ENCODE measurements at regions not wholly inside any gene's neighbourhood (a gene's known extent, or its start where the extent isn't known, plus 50 kb on each side); places are given as distances from the start of the nearest gene placed in this dataset.

- WGBS (ENCODE audit: extremely low coverage, insufficient read length, low lambda C conversion rate), result no CpG with 5 or more reads among the region's 1 CpG
- Mint-ChIP-seq H3K27me3 (ENCODE audit: low read depth) (no peaks in the 10 kb centered on the region), H3K9me3 (no peaks in the 10 kb centered on the region), H3K36me3 (ENCODE audit: insufficient read depth in 1 of 3, low read depth in 3 of 3) (no peaks in the 10 kb centered on the region), H3K27ac (no peak overlapping the region), H3K4me3 (no peak overlapping the region), H3K4me1 (peaks cover 2 to 3% of the 10 kb centered on the region in 2 experiments)
- no peak for DNase-seq
- TF ChIP-seq CTCF (conservative IDR thresholded peaks at IDR 0.05), result no peak
- H3K79me1 ChIP-seq (ENCODE audit: insufficient read depth, low read depth, low read length, poor library complexity, severe bottlenecking), result no peaks in the 10 kb centered on the region
- H2BK120ac ChIP-seq (ENCODE audit: low read depth, low read length, poor library complexity, severe bottlenecking), result no peak overlapping the region
- H4K91ac ChIP-seq (ENCODE audit: insufficient read length, low read depth, low read length), result no peak overlapping the region
- H2BK15ac ChIP-seq (ENCODE audit: low read depth, low read length), result no peak overlapping the region
- H3K9ac ChIP-seq (ENCODE audit: extremely low read depth, insufficient read length, low read length), result no peak overlapping the region
- H3K4me1 ChIP-seq (ENCODE audit: insufficient read depth, low read length), result no peaks in the 10 kb centered on the region; the same call in 1 of the 2 replicates
- no peak overlapping the region for H2BK20ac ChIP-seq (ENCODE audit: low read depth, low read length, poor library complexity, severe bottlenecking)
- no peak overlapping the region for H2AFZ ChIP-seq (ENCODE audit: low read length)
- H4K20me1 ChIP-seq (ENCODE audit: control insufficient read depth, insufficient read depth, insufficient read length), result no peaks in the 10 kb centered on the region
- no peaks in the 10 kb centered on the region for H3K23me2 ChIP-seq (ENCODE audit: insufficient read length, low read depth, low read length, poor library complexity, severe bottlenecking)
- H2AK5ac ChIP-seq (ENCODE audit: insufficient read length, low read length), result no peak overlapping the region
- no peak overlapping the region for H4K8ac ChIP-seq (replicated peaks; ENCODE audit: insufficient read length, low read depth, low read length)
- no peak overlapping the region for H3K56ac ChIP-seq (ENCODE audit: insufficient read length, low read depth, low read length)
- no peaks in the 10 kb centered on the region for H3K79me2 ChIP-seq (ENCODE audit: insufficient read depth, low read length)
- no peak overlapping the region for H3K4me2 ChIP-seq (ENCODE audit: insufficient read depth, insufficient read length, low read length)
- H3T11ph ChIP-seq (ENCODE audit: low read length), result no peak overlapping the region
- no peak overlapping the region for H3K27ac ChIP-seq (ENCODE audit: insufficient read length, low read depth, low read length)
- H3K14ac ChIP-seq (ENCODE audit: insufficient read depth, low read length), result no peak overlapping the region
- no peak overlapping the region for H3K4ac ChIP-seq (ENCODE audit: low read depth, low read length)
- H2BK12ac ChIP-seq (ENCODE audit: insufficient read length, low read depth, low read length), result no peak overlapping the region
- no peak overlapping the region for H2BK5ac ChIP-seq (ENCODE audit: insufficient read length, low read length)
- no peaks in the 10 kb centered on the region for H3K9me3 ChIP-seq (ENCODE audit: control insufficient read depth, low read depth, low read length)
- H3K18ac ChIP-seq (ENCODE audit: insufficient read length, low read depth, low read length), result no peak overlapping the region
- no peak overlapping the region for H3K23ac ChIP-seq (ENCODE audit: insufficient read length, low read depth, low read length)
- H3K27me3 ChIP-seq (ENCODE audit: insufficient read depth, low read length), result no peaks in the 10 kb centered on the region
- no peak overlapping the region for H4K5ac ChIP-seq (ENCODE audit: insufficient read length, low read depth, low read length)
Observed at GRCh38 chr1:239067058-239067457, 319.3 kb upstream of the CHRM3 start.
